ENCODE measurements at regions not wholly inside any gene's neighbourhood (a gene's known extent, or its start where the extent isn't known, plus 50 kb on each side); places are given as distances from the start of the nearest gene placed in this dataset.

DNA sequence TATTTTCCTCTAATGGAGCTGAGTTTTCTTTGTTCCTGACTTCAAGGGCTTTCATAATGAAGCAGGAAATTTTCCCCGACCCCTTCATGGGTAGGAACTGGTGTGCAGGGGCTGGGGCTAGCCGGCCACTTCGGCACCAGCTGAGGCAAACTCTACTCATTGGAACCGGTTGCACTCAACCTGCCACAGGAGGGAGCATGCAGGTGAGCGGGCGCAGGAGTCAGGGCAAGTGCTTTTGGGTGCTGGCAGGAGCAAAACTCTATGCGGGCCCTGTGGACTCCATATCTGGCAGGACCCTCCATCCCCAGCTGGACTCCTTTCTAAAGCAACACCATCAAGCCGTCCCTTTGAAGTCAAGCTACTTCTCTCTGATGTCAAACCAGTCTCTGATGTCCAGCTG, 244.2 kb downstream of the EPM2A start:
- TF ChIP-seq, protein P1, sequence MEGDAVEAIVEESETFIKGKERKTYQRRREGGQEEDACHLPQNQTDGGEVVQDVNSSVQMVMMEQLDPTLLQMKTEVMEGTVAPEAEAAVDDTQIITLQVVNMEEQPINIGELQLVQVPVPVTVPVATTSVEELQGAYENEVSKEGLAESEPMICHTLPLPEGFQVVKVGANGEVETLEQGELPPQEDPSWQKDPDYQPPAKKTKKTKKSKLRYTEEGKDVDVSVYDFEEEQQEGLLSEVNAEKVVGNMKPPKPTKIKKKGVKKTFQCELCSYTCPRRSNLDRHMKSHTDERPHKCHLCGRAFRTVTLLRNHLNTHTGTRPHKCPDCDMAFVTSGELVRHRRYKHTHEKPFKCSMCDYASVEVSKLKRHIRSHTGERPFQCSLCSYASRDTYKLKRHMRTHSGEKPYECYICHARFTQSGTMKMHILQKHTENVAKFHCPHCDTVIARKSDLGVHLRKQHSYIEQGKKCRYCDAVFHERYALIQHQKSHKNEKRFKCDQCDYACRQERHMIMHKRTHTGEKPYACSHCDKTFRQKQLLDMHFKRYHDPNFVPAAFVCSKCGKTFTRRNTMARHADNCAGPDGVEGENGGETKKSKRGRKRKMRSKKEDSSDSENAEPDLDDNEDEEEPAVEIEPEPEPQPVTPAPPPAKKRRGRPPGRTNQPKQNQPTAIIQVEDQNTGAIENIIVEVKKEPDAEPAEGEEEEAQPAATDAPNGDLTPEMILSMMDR (IDR thresholded peaks at IDR 0.05): no peak
- no peak for TF ChIP-seq SIN3A (IDR thresholded peaks at IDR 0.05; ENCODE audit: borderline replicate concordance, insufficient read depth, low read depth, low read length)
- TF ChIP-seq POLR2AphosphoS5 (IDR thresholded peaks at IDR 0.05; ENCODE audit: low read depth, low read length): no peak
- TF ChIP-seq TCF7L2 (IDR thresholded peaks at IDR 0.05; ENCODE audit: low read depth, low read length): no peak
- TF ChIP-seq, protein P2, sequence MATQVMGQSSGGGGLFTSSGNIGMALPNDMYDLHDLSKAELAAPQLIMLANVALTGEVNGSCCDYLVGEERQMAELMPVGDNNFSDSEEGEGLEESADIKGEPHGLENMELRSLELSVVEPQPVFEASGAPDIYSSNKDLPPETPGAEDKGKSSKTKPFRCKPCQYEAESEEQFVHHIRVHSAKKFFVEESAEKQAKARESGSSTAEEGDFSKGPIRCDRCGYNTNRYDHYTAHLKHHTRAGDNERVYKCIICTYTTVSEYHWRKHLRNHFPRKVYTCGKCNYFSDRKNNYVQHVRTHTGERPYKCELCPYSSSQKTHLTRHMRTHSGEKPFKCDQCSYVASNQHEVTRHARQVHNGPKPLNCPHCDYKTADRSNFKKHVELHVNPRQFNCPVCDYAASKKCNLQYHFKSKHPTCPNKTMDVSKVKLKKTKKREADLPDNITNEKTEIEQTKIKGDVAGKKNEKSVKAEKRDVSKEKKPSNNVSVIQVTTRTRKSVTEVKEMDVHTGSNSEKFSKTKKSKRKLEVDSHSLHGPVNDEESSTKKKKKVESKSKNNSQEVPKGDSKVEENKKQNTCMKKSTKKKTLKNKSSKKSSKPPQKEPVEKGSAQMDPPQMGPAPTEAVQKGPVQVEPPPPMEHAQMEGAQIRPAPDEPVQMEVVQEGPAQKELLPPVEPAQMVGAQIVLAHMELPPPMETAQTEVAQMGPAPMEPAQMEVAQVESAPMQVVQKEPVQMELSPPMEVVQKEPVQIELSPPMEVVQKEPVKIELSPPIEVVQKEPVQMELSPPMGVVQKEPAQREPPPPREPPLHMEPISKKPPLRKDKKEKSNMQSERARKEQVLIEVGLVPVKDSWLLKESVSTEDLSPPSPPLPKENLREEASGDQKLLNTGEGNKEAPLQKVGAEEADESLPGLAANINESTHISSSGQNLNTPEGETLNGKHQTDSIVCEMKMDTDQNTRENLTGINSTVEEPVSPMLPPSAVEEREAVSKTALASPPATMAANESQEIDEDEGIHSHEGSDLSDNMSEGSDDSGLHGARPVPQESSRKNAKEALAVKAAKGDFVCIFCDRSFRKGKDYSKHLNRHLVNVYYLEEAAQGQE (IDR thresholded peaks at IDR 0.05; ENCODE audit: insufficient read depth in 1 of 2, low read depth in 2 of 2, low read length in 1 of 2): no peak
